NAMALWA (cell line): ENCODE measurements at regions not wholly inside any gene's neighbourhood (a gene's known extent, or its start where the extent isn't known, plus 50 kb on each side); places are given as distances from the start of the nearest gene placed in this dataset.
A peak's percentile ranks its signal among the peaks of the same experiment; 100 is the strongest.
"Not testable (repeated sequence)": the region's sequence is repeated elsewhere in the genome, so short reads cannot be mapped to it uniquely, and the experiment has no call there.

Experiments
- DNase-seq: peaks from one replicate; pipeline ENCODE4 v3.0.0-alpha.2; 2015; ENCODE audit warnings: low spot score

GRCh38 chr17:70323269-70323668, 153.9 kb downstream of the KCNJ2 start:
- DNase-seq: no peak

GRCh38 chr17:70324031-70324430, 154.7 kb downstream of the KCNJ2 start:
- no peak for DNase-seq

- DNase-seq: no peak
These were observed 157.9 kb downstream of the KCNJ2 start for GRCh38 chr17:70327279-70327678.

- DNase-seq: no peak
These were observed 158.4 kb downstream of the KCNJ2 start for GRCh38 chr17:70327723-70328122.

GRCh38 chr17:70329721-70330120, 160.4 kb downstream of the KCNJ2 start:
- DNase-seq: no peak

- not testable (repeated sequence) for DNase-seq
These were observed 161.7 kb downstream of the KCNJ2 start for GRCh38 chr17:70331066-70331465.

- DNase-seq: no peak
These were observed 163.3 kb downstream of the KCNJ2 start for GRCh38 chr17:70332356-70333210.

- DNase-seq: no peak
These were observed 167.1 kb downstream of the KCNJ2 start for GRCh38 chr17:70336411-70336810.

GRCh38 chr17:70338946-70339354, 169.6 kb downstream of the KCNJ2 start:
- no peak for DNase-seq

GRCh38 chr17:70343114-70343513, 173.8 kb downstream of the KCNJ2 start:
- no peak for DNase-seq

- no peak for DNase-seq
These were observed 175.2 kb downstream of the KCNJ2 start for GRCh38 chr17:70344386-70345060.

- no peak for DNase-seq
These were observed 175.7 kb downstream of the KCNJ2 start for GRCh38 chr17:70345061-70345460.

- DNase-seq: no peak
These were observed 183.5 kb downstream of the KCNJ2 start for GRCh38 chr17:70352834-70353233.

- no peak for DNase-seq
These were observed 184.2 kb downstream of the KCNJ2 start for GRCh38 chr17:70353408-70354092.

- no peak for DNase-seq
These were observed 185.9 kb downstream of the KCNJ2 start for GRCh38 chr17:70355185-70355584.

GRCh38 chr17:70357190-70357589, 187.9 kb downstream of the KCNJ2 start:
- no peak for DNase-seq

GRCh38 chr17:70365091-70365583, 195.8 kb downstream of the KCNJ2 start:
- DNase-seq: peak; percentile 4

GRCh38 chr17:70366386-70366785, 197.1 kb downstream of the KCNJ2 start:
- no peak for DNase-seq

- DNase-seq: no peak
These were observed 198.7 kb downstream of the KCNJ2 start for GRCh38 chr17:70368011-70368410.

- DNase-seq: no peak
These were observed 200.1 kb downstream of the KCNJ2 start for GRCh38 chr17:70369391-70369790.

- no peak for DNase-seq
These were observed 201.5 kb downstream of the KCNJ2 start for GRCh38 chr17:70370816-70371215.

- DNase-seq: no peak
These were observed 204.0 kb downstream of the KCNJ2 start for GRCh38 chr17:70373369-70373768.

- no peak for DNase-seq
These were observed 205.2 kb downstream of the KCNJ2 start for GRCh38 chr17:70374496-70374895.
